Right ventricle myocardium inferior (tissue), 1 donor: ENCODE measurements at regions not wholly inside any gene's neighbourhood (a gene's known extent, or its start where the extent isn't known, plus 50 kb on each side); places are given as distances from the start of the nearest gene placed in this dataset.

Source experiments
- ATAC-seq: fragments of 200-7000 bp; cut with Tn5 transposase; one replicate; pipeline ENCODE4 v1.9.1; 2020; ENCODE audit warnings: mild to moderate bottlenecking, moderate library complexity
- DNase-seq: peaks from one replicate; pipeline ENCODE4 v3.0.0; 2021; ENCODE audit errors: missing footprints
- intact Hi-C: fragments of 100-400 bp; cut with DNase I; formaldehyde crosslinking; loops from one replicate; pipeline ENCODE4 v1.11.0; 2022
- donor health status: DM: no; HTN: yes; CAD: no; lungs with severe emphysema.

DNA sequence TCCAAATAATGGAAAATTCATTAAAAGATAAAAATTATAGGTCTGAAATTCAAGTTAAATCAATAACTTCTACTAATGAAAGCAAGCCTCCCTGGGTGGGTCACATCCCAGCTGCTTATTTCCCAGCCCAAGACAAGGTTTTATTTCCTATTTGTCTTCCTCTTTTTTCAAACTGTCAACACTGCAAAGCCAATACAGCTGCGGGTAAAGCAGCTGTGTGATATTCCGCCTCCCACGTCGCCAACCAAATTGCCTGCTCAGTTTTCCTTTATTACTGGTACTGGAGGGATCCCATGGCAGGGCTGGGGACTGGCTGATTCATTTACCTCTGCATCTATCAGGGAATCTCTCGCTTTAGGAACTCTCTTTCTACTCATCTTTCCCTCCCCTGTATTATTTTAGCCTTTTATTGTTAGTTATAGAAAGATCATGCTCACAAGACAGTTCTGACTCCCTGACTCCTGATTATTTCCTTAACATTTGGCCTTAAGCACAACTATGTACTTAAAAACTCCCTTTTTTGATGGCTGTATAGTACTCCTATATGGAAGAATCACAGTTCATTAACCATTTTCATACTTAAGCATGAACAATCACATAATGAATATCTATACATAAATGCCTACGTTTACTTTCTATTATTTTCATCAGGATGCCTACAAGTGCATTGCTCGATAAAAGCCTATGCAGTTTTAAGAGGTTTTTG lies 253.1 kb downstream of the CDCA7 start:
- ATAC-seq (peak; percentile 48), DNase-seq (no peak)
- intact Hi-C loops = no loop called here

- intact Hi-C loops = no loop called here
- no peak for DNase-seq
- no peak for ATAC-seq
Observed at GRCh38 chr2:173611121-173611520, 256.4 kb downstream of the CDCA7 start.

DNA sequence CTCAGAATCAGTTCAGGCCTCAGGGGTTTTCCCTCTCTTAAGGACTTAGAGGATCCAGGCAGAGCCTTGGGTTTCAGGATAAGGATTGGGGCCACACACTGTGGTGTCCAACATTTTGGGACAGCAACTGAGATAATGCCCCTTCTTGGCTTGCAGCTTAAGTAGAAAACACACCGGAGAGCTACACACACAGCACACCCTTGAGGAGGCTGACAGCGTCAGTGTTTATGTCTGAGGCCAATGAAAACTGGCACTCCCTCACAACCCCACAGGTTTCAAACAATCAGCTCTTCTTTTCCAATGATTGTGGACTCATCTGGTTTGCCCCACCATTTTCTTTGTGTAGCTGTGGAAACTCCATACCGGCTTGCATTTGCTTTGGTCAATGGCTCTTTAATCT lies 257.7 kb downstream of the CDCA7 start:
- no peak for ATAC-seq
- no peak for DNase-seq
- intact Hi-C loops = no loop called here

DNA sequence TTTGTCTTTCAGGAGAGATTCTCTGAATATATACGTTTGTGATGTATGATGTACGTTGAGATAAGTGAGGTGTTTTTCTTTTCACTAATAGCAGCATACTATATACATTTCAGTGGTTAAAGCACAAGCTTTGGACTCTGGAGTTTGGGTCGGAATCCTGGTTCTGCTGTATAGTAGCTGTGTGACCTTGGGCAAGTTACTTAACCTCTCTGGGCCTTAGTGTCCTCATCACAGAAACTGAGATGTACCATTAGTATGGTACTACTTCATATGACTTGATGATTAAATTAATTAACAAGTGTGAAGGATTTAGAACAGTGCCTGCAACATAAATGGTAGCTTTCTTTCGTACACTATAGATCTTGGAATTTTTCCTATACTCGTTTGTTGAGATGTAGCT lies 258.7 kb downstream of the CDCA7 start:
- no peak for DNase-seq
- intact Hi-C loops = no loop called here

DNA sequence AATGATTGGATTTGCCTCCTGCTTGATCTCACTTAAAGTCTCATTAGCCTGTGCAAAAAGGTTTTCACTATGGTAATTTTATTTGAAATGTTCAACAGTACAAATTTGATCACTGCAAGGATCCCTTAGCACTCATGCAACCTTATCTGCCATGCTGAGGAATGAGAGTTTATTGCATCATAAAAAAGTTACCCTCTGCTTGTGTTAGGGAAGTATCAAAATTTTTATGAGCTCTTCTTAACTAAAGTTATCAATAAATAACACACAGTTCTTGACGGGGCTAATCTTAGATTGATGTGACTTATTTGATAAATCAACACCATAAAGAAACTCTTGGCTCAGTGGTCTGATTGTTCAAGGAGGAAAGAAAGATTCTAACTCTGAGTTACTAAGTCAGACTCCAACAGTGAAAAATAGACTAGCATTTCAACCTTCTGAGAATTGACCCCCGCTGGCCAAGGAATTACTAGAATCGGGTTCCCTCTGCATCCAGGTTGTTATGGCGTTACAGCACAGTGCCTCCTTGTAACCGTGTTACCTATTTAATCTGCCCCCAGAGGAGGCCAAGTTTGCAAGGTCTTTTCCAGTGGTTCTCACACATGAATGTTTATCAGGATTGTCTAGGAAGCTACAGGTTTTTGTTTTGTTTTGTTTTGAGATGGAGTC lies 259.7 kb downstream of the CDCA7 start:
- intact Hi-C loops = no loop called here
- ATAC-seq (no peak), DNase-seq (no peak)

More for the DNA sequence above, 258.7 kb downstream of the CDCA7 start:
- ATAC-seq = no peak

- ATAC-seq (no peak), DNase-seq (no peak)
- intact Hi-C loops = no loop called here
Observed at GRCh38 chr2:173623438-173624319, 269.0 kb downstream of the CDCA7 start.

GRCh38 chr2:173625315-173625714 lies 270.6 kb downstream of the CDCA7 start:
- no peak for ATAC-seq
- no peak for DNase-seq
- intact Hi-C loops = no loop called here

- ATAC-seq (no peak), DNase-seq (no peak)
- intact Hi-C loops = no loop called here
Observed at GRCh38 chr2:173629076-173629475, 274.4 kb downstream of the CDCA7 start.

- intact Hi-C loops = no loop called here
- DNase-seq (no peak), ATAC-seq (peak; percentile 23)
Observed at GRCh38 chr2:173630425-173631126, 275.9 kb downstream of the CDCA7 start.

DNA sequence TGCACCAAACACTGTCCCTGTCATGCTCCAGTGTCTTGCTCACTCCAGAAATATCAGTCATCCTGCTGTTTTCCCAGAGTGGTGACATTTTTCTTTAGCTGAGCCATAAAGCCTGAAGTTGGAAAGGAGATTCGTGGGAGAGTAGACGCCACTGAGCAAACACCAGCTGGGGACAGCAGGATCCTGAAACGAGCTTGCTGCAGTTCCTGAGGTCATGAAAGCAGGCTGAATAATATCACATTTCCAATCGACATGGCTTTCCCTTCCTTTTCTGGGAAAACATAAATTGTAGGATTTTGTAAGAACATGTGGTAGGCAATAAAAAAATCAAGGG lies 276.4 kb downstream of the CDCA7 start:
- DNase-seq (no peak), ATAC-seq (peak; percentile 88)
- intact Hi-C loops = no loop called here

- no peak for ATAC-seq
- DNase-seq = no peak
- intact Hi-C loops = no loop called here
Observed at GRCh38 chr2:173644146-173644545, 289.5 kb downstream of the CDCA7 start.

- DNase-seq = no peak
- intact Hi-C loops = no loop called here
- peak; percentile 18 for ATAC-seq
Observed at GRCh38 chr2:173647681-173648311, 293.1 kb downstream of the CDCA7 start.

DNA sequence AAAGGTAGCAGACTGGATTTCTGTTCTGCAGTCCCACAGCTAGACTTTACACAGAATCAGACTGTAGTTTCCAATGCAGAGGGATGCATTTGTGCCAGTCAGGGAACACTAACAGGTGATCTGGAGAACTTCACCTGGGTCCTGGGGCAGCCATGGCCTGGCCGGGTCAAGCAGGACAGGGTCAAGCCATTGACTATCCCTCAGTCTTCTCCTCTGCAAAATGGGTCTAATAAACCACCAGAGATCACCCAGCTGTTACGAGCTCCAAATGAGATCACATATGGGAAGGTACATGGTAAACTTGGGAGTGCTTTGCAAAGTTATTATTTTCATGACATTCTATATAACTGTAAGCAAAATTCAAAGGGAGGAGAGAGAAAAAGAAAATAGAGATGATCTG lies 294.1 kb downstream of the CDCA7 start:
- DNase-seq = no peak
- intact Hi-C loops = no loop called here
- no peak for ATAC-seq

DNA sequence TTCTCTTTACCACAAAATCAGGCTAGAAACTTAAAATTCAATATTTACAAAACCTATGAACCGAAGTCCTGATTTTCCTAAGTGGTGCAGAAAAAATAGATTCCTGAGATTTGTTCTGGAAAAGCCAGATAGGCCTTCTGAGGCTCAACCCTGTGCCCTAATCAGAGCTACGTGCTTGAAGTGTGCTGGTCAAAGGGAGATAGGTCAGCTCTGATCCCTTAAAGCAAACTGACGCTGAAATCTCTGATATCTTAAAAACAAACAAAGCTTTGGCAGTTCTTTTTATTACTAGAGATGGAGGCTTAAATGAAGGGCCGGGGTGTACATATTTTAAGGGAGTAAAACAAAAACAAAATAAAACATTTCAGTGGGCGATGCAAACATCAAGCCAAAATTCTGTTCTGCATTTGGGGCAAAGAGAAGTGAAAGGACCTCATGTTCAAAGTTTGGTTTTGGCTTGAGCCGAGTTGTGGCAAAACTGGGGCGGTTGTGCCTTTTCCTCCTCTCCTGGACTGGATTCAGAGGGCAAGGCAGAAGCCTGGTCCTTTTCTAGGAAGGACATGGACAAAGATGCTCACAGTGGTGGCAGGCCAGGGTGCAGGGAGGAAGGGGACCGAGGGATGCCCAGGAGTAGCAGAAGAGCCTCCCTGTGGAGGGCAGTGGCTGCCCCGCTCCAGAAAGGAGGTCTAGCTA lies 295.0 kb downstream of the CDCA7 start:
- intact Hi-C loops = no loop called here
- no peak for DNase-seq
- ATAC-seq = no peak

GRCh38 chr2:173651891-173652290 lies 297.2 kb downstream of the CDCA7 start:
- ATAC-seq (no peak), DNase-seq (no peak)
- intact Hi-C loops = no loop called here

DNA sequence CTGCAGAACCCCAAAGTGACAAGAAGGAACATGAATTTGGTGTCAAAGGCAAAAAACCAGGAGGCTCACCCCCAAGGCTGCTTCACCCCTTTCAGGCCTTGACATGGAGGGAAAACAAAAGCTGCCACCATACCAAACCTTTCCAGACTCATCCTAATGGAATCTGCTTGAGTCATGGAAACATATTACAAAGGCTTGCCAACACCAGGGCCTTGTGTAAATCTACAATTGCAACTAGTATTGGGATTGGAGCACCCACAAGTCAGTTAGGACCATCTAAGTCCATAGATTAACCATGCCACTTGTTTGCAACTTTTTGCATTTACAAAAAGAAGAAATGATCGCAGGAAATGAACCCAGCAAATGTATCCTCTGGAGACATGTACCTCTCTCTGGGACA lies 297.6 kb downstream of the CDCA7 start:
- intact Hi-C loops = no loop called here
- no peak for ATAC-seq
- DNase-seq = no peak

DNA sequence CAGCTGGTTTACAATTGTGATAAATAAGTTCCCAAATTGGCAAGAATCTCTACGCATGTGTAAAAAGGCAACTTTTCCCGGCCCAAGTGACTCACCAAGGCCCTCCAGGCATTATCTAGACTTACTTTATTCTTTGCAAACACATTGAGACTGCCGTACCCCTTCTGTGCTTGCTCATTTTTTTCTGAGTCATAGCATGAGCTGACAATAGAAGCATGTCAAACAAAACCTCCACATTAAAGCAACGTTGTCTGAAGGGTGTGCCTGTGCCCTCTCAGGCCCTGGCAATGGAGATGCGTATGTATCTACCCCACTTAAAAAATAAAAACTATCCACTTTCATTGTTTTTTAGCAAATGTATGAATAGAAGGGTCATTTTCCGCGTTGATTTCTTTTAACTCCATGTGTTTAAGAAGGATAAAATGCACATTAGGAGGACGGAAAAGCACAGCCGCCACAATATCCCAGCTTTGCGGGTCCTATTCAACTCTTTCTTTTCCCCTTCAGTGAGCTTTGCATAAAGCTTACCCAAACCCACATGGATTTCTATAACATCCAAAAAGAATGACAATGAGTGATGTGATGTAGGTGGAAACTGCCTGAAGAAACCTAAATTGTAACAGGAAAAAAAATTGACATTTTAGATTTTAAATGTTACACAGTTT lies 298.2 kb downstream of the CDCA7 start:
- intact Hi-C loops = no loop called here
- no peak for DNase-seq

DNA sequence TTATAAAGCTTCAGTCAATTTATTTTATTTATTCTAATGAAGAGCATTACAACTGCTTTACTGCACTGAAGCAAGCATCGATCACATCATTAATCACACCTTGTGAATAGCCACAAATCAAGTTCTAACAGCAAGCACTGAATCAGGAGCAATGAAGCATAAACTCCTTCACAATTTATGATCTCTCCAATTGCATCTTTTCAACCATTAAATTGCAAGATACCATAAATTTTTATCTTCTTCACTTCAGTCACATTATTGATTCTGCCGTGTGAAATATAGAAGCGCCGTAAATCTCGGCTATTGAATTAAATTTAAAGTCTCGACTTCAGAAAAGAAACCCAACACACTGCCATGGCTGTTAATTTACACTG lies 298.7 kb downstream of the CDCA7 start:
- intact Hi-C loops = no loop called here
- ATAC-seq (no peak), DNase-seq (no peak)

More for the DNA sequence above, 298.2 kb downstream of the CDCA7 start:
- ATAC-seq = no peak
